ENCODE measurements at regions not wholly inside any gene's neighbourhood (a gene's known extent, or its start where the extent isn't known, plus 50 kb on each side); places are given as distances from the start of the nearest gene placed in this dataset.
A peak's percentile ranks its signal among the peaks of the same experiment; 100 is the strongest.

- Histone ChIP-seq H3K27ac (no peak overlapping the region), H3K9ac (ENCODE audit: low read depth in 2 of 2, low read length in 2 of 2) (no peak overlapping the region), H3K4me1 (no peaks in the 10 kb centered on the region), H3K36me3 (no peaks in the 10 kb centered on the region), H3K9me3 (no peaks in the 10 kb centered on the region), H3K27me3 (no peaks in the 10 kb centered on the region), H3K4me3 (no peak overlapping the region)
- TF ChIP-seq CTCF (IDR thresholded peaks at IDR 0.05): no peak
- intact Hi-C loops (cut with DNase I): no loop called here
- DNase-seq: peak; percentile 39
Measured at GRCh38 chr20:2237059-2237458, 58.7 kb upstream of the TGM3 start.

- no peaks in the 10 kb centered on the region for H3K36me3 ChIP-seq
- no peak for DNase-seq
- H3K27ac ChIP-seq: no peak overlapping the region
- H3K4me1 ChIP-seq: no peaks in the 10 kb centered on the region
- intact Hi-C loops (cut with DNase I): no loop called here
- no peak for TF ChIP-seq CTCF (IDR thresholded peaks at IDR 0.05)
- no peaks in the 10 kb centered on the region for H3K9me3 ChIP-seq
- H3K9ac ChIP-seq (ENCODE audit: low read depth in 2 of 2, low read length in 2 of 2): no peak overlapping the region
- no peaks in the 10 kb centered on the region for H3K27me3 ChIP-seq
- H3K4me3 ChIP-seq: no peak overlapping the region
Measured at GRCh38 chr20:2238601-2239000, 57.2 kb upstream of the TGM3 start.

GRCh38 chr20:2240835-2241234, 55.0 kb upstream of the TGM3 start:
- Histone ChIP-seq H3K27ac (no peak overlapping the region), H3K36me3 (no peaks in the 10 kb centered on the region), H3K4me1 (no peaks in the 10 kb centered on the region), H3K27me3 (peaks cover 3% of the 10 kb centered on the region), H3K9me3 (no peaks in the 10 kb centered on the region), H3K4me3 (no peak overlapping the region), H3K9ac (ENCODE audit: low read depth in 2 of 2, low read length in 2 of 2) (no peak overlapping the region)
- DNase-seq: no peak
- no peak for TF ChIP-seq CTCF (IDR thresholded peaks at IDR 0.05)
- intact Hi-C loops (cut with DNase I): no loop called here

- Histone ChIP-seq H3K9ac (ENCODE audit: low read depth in 2 of 2, low read length in 2 of 2) (no peak overlapping the region), H3K4me3 (no peak overlapping the region), H3K4me1 (no peaks in the 10 kb centered on the region), H3K27me3 (peaks cover 3% of the 10 kb centered on the region), H3K27ac (no peak overlapping the region), H3K36me3 (no peaks in the 10 kb centered on the region), H3K9me3 (no peaks in the 10 kb centered on the region)
- intact Hi-C loops (cut with DNase I): no loop called here
- TF ChIP-seq CTCF (IDR thresholded peaks at IDR 0.05): no peak
- no peak for DNase-seq
Measured at GRCh38 chr20:2242678-2243077, 53.1 kb upstream of the TGM3 start.

- DNase-seq: no peak
- no peaks in the 10 kb centered on the region for H3K4me1 ChIP-seq
- no peak overlapping the region for H3K4me3 ChIP-seq
- no peak for TF ChIP-seq CTCF (IDR thresholded peaks at IDR 0.05)
- no peak overlapping the region for H3K9ac ChIP-seq (ENCODE audit: low read depth in 2 of 2, low read length in 2 of 2)
- H3K9me3 ChIP-seq: no peaks in the 10 kb centered on the region
- H3K36me3 ChIP-seq: no peaks in the 10 kb centered on the region
- H3K27me3 ChIP-seq: peaks cover 3% of the 10 kb centered on the region
- H3K27ac ChIP-seq: no peak overlapping the region
- intact Hi-C loops (cut with DNase I): no loop called here
Measured at GRCh38 chr20:2244523-2244922, 51.3 kb upstream of the TGM3 start.

- Histone ChIP-seq H3K9ac (ENCODE audit: low read depth in 2 of 2, low read length in 2 of 2) (no peak overlapping the region), H3K27ac (no peak overlapping the region), H3K27me3 (peaks cover 3% of the 10 kb centered on the region), H3K36me3 (no peaks in the 10 kb centered on the region), H3K4me3 (no peak overlapping the region), H3K9me3 (no peaks in the 10 kb centered on the region), H3K4me1 (no peaks in the 10 kb centered on the region)
- DNase-seq: no peak
- intact Hi-C loops (cut with DNase I): no loop called here
- no peak for TF ChIP-seq CTCF (IDR thresholded peaks at IDR 0.05)
Measured at GRCh38 chr20:2244993-2245392, 50.8 kb upstream of the TGM3 start.

Data from colonic mucosa (tissue), 4 donors.